ENCODE measurements at regions not wholly inside any gene's neighbourhood (a gene's known extent, or its start where the extent isn't known, plus 50 kb on each side); places are given as distances from the start of the nearest gene placed in this dataset.

DNA sequence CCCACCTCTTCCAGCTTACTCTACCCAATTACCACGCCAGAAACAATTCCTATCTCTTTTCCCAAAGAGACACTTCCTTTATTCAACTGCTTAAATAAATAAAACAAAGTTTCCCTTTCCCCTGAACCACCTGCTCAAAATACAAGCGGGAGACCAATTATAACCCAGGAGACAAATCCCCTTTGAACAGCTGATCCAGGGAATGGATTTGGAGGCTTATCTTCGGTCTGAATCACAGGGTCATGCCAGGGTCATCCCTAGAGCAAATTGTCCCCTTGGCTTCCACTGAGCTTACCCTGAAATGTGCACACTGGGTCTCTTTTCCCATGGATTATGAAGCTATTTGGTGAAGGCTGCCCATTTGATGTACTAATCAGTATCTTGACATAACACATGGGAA, 99.9 kb upstream of the JAZF1 start:
- H3K36me3 ChIP-seq (ENCODE audit: control insufficient read depth in 2 of 4, insufficient read depth in 4 of 4, low read length in 3 of 4), result no peaks in the 10 kb centered on the region
- no peak for TF ChIP-seq CBX5 (IDR thresholded peaks at IDR 0.05; ENCODE audit: low read depth, low read length)

More for the DNA sequence above, 99.9 kb upstream of the JAZF1 start:
- Histone ChIP-seq H3K4me1 (replicated peaks in 1 of 4; ENCODE audit: control insufficient read depth in 3 of 4, insufficient read depth in 4 of 4, low read length in 3 of 4) (no peaks in the 10 kb centered on the region), H3K79me2 (ENCODE audit: control insufficient read depth in 1 of 2, insufficient read depth in 2 of 2, low read length in 2 of 2) (no peaks in the 10 kb centered on the region), H4K91ac (replicated peaks; ENCODE audit: insufficient read length, low read length) (no peak overlapping the region), H3K14ac (ENCODE audit: insufficient read length) (no peak overlapping the region), H3K23me2 (ENCODE audit: low read depth, low read length) (no peaks in the 10 kb centered on the region; the same call in 1 of the 2 replicates), H2BK20ac (ENCODE audit: low read length) (no peak overlapping the region), H4K8ac (ENCODE audit: extremely low read depth, insufficient read depth, low read length) (no peak overlapping the region), H2AK5ac (ENCODE audit: low read depth, low read length) (no peak overlapping the region), H3K18ac (ENCODE audit: extremely low read depth, low read length) (no peak overlapping the region), H4K5ac (ENCODE audit: insufficient read length, low read depth, low read length) (no peak overlapping the region), H3K79me1 (ENCODE audit: low read depth, low read length) (no peaks in the 10 kb centered on the region), H2AFZ (ENCODE audit: low read length) (no peak overlapping the region), H4K20me1 (replicated peaks in 1 of 2; ENCODE audit: control insufficient read depth in 1 of 2, insufficient read depth in 2 of 2, low read length in 2 of 2) (no peaks in the 10 kb centered on the region), H3K4me3 (ENCODE audit: extremely low read depth in 1 of 4, insufficient read depth in 2 of 4, low read depth in 3 of 4, low read length in 4 of 4) (no peak overlapping the region), H3K23ac (ENCODE audit: insufficient read length) (no peak overlapping the region), H3K9ac (replicated peaks in 1 of 4; ENCODE audit: extremely low read depth in 1 of 4, low read depth in 3 of 4, low read length in 3 of 4) (no peak overlapping the region), H2BK15ac (ENCODE audit: low read length) (no peak overlapping the region), H3K27me3 (replicated peaks in 1 of 4; ENCODE audit: control insufficient read depth in 3 of 4, extremely low read depth in 1 of 4, insufficient read depth in 3 of 4, low read length in 3 of 4) (no peaks in the 10 kb centered on the region), H3K56ac (replicated peaks; ENCODE audit: insufficient read length, low read depth, low read length) (no peak overlapping the region), H2BK5ac (ENCODE audit: low read depth, low read length) (no peak overlapping the region), H3K9me3 (ENCODE audit: insufficient read depth in 2 of 2, low read depth in 1 of 2, low read length in 1 of 2) (no peaks in the 10 kb centered on the region), H2BK12ac (ENCODE audit: low read depth, low read length) (no peak overlapping the region), H3K27ac (ENCODE audit: low read depth, low read length) (no peak overlapping the region), H3K4ac (replicated peaks; ENCODE audit: insufficient read length, low read depth, low read length) (no peak overlapping the region), H2BK120ac (replicated peaks; ENCODE audit: low read depth, low read length) (no peak overlapping the region), H3K4me2 (ENCODE audit: insufficient read depth in 1 of 2, low read depth in 2 of 2, low read length in 2 of 2) (no peak overlapping the region)
- 97% methylated on average over 3 of the region's 3 CpGs; no CpG with 5 or more reads in 1 of the 2 experiments for WGBS, 2 experiments (ENCODE audit: extremely low coverage in 1 of 2, insufficient coverage in 1 of 2, insufficient read length in 1 of 2, insufficient replicate concordance in 2 of 2, low coverage in 1 of 2, low lambda C conversion rate in 2 of 2, missing lambda C conversion rate in 1 of 2)
- POLR2A ChIA-PET (ENCODE audit: partially characterized antibody), result no interaction called here
- FAIRE-seq (no peak), DNase-seq (ENCODE audit: low read depth in 1 of 2, low spot score in 2 of 2) (no peak)
- CTCF ChIA-PET (ENCODE audit: partially characterized antibody), result interaction anchor here (2.0 kb wide), 1 partner anchor 184 kb away, joined by 4 read pairs; no protein-coding TSS in a partner anchor

All from H1 (cell line).